ENCODE measurements at regions not wholly inside any gene's neighbourhood (a gene's known extent, or its start where the extent isn't known, plus 50 kb on each side); places are given as distances from the start of the nearest gene placed in this dataset.

DNA sequence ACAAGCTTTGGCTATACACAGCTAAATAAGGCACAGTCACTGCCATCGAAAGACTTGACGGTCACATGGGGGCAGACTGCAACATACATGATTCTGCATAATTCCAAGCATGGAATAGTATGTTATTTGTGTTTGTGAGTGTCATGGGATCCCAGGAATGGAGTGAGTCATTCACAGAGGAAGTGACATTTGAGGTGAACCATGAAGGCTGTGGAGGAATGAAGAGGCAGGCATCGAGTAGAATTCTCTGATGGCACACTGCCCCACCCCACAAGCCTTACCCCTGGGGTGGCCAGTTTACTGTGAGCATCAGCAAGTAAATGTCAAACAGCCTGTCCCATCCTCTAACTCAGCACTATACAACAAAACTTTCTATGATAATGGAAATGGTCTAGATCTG is 619.7 kb downstream of the MID1IP1 start:
- no peak for TF ChIP-seq ZNF544 (tag by site-specific recombination; IDR thresholded peaks at IDR 0.05)
- TF ChIP-seq ZNF677 (tag by site-specific recombination; IDR thresholded peaks at IDR 0.05), result no peak
- TF ChIP-seq TRIM28 (IDR thresholded peaks at IDR 0.05; ENCODE audit: borderline replicate concordance, low read length), result no peak
- H3K36me3 ChIP-seq (ENCODE audit: control insufficient read depth in 2 of 2, insufficient read depth in 1 of 2, low read length in 2 of 2), result no peaks in the 10 kb centered on the region
- H3K4me3 ChIP-seq (ENCODE audit: low read depth, low read length), result no peak overlapping the region
- no peaks in the 10 kb centered on the region for H3K9me3 ChIP-seq (ENCODE audit: control insufficient read depth, insufficient read depth, low read depth, low read length)
- H3K4me1 ChIP-seq (ENCODE audit: control insufficient read depth, insufficient read depth, low read length), result no peaks in the 10 kb centered on the region
- ChIA-PET POLR2A (no interaction called here), CTCF (no interaction called here)
- no peak overlapping the region for H3K27ac ChIP-seq (ENCODE audit: extremely low read depth, low read depth, low read length)

DNA sequence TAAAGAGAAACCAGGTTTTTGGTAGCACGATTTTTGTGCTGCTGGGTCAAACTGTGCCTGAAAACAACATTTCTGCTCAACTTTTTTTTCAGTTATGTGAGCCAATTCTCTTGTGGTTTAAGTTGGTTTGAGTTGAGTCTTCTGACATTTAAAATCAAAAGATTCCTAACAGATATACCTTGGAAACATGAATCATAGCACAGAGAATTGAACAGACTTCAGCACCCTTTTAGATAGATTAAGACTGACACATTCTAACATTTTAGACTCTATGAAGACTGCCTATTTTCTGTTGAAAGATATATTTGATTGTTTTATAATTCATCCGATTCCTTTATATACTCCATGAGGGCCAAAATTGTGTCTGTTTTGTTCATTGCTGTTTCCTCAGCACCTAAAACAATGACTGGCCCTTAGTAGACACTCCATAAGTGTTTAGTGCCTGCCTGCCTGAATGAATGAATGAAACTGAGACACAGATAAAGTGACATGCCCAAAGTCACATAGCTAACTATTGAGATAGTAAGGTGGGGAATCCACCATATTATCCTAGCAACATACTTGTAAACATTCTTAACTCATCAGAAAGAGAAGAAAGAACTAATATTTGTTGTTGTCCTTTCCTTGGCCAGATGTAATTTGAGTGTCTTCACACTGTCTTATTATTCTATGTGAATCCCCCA is 624.0 kb downstream of the MID1IP1 start:
- Histone ChIP-seq H3K36me3 (ENCODE audit: control insufficient read depth in 2 of 2, insufficient read depth in 1 of 2, low read length in 2 of 2) (no peaks in the 10 kb centered on the region), H3K27ac (ENCODE audit: extremely low read depth, low read depth, low read length) (no peak overlapping the region), H3K4me1 (ENCODE audit: control insufficient read depth, insufficient read depth, low read length) (no peaks in the 10 kb centered on the region), H3K4me3 (ENCODE audit: low read depth, low read length) (no peak overlapping the region), H3K9me3 (ENCODE audit: control insufficient read depth, insufficient read depth, low read depth, low read length) (no peaks in the 10 kb centered on the region)
- ChIA-PET POLR2A (no interaction called here), CTCF (no interaction called here)
- no peak for TF ChIP-seq ZNF324 (tag by site-specific recombination; IDR thresholded peaks at IDR 0.05)
- TF ChIP-seq ZNF175 (tag by site-specific recombination; IDR thresholded peaks at IDR 0.05), result no peak
- TF ChIP-seq ZSCAN5A (tag by site-specific recombination; IDR thresholded peaks at IDR 0.05), result no peak
- TF ChIP-seq ZNF664 (tag by site-specific recombination; IDR thresholded peaks at IDR 0.05), result no peak
- TF ChIP-seq SP3 (tag by site-specific recombination; IDR thresholded peaks at IDR 0.05), result no peak
- TF ChIP-seq, protein P1, sequence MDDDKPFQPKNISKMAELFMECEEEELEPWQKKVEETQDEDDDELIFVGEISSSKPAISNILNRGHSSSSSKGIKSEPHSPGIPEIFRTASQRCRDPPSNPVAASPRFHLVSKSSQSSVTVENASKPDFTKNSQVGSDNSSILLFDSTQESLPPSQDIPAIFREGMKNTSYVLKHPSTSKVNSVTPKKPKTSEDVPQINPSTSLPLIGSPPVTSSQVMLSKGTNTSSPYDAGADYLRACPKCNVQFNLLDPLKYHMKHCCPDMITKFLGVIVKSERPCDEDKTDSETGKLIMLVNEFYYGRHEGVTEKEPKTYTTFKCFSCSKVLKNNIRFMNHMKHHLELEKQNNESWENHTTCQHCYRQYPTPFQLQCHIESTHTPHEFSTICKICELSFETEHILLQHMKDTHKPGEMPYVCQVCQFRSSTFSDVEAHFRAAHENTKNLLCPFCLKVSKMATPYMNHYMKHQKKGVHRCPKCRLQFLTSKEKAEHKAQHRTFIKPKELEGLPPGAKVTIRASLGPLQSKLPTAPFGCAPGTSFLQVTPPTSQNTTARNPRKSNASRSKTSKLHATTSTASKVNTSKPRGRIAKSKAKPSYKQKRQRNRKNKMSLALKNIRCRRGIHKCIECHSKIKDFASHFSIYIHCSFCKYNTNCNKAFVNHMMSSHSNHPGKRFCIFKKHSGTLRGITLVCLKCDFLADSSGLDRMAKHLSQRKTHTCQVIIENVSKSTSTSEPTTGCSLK (tag by site-specific recombination; IDR thresholded peaks at IDR 0.05), result no peak
- no peak for TF ChIP-seq HOXC10 (CRISPR knock-in tag; IDR thresholded peaks at IDR 0.05)
- TF ChIP-seq ZNF530 (tag by site-specific recombination; IDR thresholded peaks at IDR 0.05; ENCODE audit: low read depth), result no peak
- TF ChIP-seq ZNF423 (tag by site-specific recombination; IDR thresholded peaks at IDR 0.05), result no peak
- TF ChIP-seq BCL6B (tag by site-specific recombination; IDR thresholded peaks at IDR 0.05), result no peak
- no peak for TF ChIP-seq ZNF677 (tag by site-specific recombination; IDR thresholded peaks at IDR 0.05)
- TF ChIP-seq ZNF391 (tag by site-specific recombination; IDR thresholded peaks at IDR 0.05; ENCODE audit: borderline replicate concordance, low read depth), result no peak
- TF ChIP-seq ZNF248 (tag by site-specific recombination; IDR thresholded peaks at IDR 0.05), result no peak
- TF ChIP-seq ZNF433 (tag by site-specific recombination; IDR thresholded peaks at IDR 0.05; ENCODE audit: low read depth), result no peak
- TF ChIP-seq ZNF37A (tag by site-specific recombination; IDR thresholded peaks at IDR 0.05), result no peak
- no peak for TF ChIP-seq ZNF529 (tag by site-specific recombination; IDR thresholded peaks at IDR 0.05; ENCODE audit: insufficient replicate concordance)
- TF ChIP-seq ZNF518A (tag by site-specific recombination; conservative IDR thresholded peaks at IDR 0.05; ENCODE audit: low read depth), result no peak
- no peak for TF ChIP-seq ZNF23 (tag by site-specific recombination; IDR thresholded peaks at IDR 0.05; ENCODE audit: borderline replicate concordance)
- TF ChIP-seq, protein P2, sequence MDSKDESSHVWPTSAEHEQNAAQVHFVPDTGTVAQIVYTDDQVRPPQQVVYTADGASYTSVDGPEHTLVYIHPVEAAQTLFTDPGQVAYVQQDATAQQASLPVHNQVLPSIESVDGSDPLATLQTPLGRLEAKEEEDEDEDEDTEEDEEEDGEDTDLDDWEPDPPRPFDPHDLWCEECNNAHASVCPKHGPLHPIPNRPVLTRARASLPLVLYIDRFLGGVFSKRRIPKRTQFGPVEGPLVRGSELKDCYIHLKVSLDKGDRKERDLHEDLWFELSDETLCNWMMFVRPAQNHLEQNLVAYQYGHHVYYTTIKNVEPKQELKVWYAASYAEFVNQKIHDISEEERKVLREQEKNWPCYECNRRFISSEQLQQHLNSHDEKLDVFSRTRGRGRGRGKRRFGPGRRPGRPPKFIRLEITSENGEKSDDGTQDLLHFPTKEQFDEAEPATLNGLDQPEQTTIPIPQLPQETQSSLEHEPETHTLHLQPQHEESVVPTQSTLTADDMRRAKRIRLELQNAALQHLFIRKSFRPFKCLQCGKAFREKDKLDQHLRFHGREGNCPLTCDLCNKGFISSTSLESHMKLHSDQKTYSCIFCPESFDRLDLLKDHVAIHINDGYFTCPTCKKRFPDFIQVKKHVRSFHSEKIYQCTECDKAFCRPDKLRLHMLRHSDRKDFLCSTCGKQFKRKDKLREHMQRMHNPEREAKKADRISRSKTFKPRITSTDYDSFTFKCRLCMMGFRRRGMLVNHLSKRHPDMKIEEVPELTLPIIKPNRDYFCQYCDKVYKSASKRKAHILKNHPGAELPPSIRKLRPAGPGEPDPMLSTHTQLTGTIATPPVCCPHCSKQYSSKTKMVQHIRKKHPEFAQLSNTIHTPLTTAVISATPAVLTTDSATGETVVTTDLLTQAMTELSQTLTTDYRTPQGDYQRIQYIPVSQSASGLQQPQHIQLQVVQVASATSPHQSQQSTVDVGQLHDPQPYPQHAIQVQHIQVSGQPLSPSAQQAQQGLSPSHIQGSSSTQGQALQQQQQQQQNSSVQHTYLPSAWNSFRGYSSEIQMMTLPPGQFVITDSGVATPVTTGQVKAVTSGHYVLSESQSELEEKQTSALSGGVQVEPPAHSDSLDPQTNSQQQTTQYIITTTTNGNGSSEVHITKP (tag by site-specific recombination; IDR thresholded peaks at IDR 0.05), result no peak

All from HEK293 (cell line).